ENCODE measurements at regions not wholly inside any gene's neighbourhood (a gene's known extent, or its start where the extent isn't known, plus 50 kb on each side); places are given as distances from the start of the nearest gene placed in this dataset.

DNA sequence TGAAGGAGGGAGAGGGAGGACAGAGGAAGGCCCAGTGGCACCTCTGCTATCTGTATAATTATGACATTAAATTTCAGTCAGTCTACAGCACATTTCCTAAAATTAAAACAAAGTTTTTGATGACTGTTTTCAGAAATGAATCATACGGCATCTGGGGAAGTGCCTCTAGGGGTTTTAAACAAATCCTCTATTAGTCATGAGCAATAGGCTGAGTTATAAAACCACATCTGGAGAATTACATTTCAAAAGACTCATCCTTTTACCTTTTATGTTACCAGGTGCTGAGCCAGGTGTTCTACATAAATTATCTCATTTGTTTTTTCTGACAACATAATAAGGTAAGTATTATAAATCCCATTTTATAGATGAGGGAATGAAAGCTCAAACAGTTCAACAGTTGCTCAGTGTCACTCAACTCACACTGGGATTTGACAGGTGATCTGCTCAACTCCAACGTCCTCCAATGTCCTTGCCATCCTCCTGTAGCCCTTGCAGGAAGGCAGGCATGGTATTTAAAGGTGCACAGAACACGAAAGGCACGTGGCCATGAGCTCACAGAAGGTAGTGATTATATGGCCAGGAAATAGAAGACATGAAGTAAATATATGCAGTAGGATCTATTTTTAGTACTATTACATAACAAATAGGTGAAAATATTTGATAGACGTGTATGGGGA is 184.2 kb upstream of the MAN1A1 start:
- ChIA-PET CTCF (no interaction called here), POLR2A (ENCODE audit: low non-redundant PET) (no interaction called here)
- H3K27ac ChIP-seq = no peak overlapping the region
- DNase-seq (ENCODE audit: low spot score) = peak; percentile 90
- TF ChIP-seq CTCF (conservative IDR thresholded peaks at IDR 0.05; ENCODE audit: low read depth) = no peak

DNA sequence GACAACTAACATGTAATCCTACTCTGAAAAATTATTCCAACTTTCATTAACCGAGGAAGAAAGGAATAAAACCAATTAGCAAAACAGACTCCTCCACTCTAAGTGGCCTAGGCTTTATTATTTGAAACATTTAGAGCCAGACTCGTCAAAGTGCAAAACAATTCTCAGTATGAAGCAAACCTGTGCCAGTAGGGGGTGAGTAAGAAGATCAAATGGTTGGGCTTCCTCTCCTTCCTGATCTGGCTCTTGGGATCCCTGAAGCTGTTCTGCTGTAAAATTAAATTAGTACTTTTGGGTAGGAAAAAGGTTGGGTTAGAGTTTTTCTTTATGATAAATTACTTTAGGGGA is 177.6 kb upstream of the MAN1A1 start:
- no peak for TF ChIP-seq CTCF (conservative IDR thresholded peaks at IDR 0.05; ENCODE audit: low read depth)
- POLR2A ChIA-PET (ENCODE audit: low non-redundant PET) = no interaction called here
- H3K27ac ChIP-seq = no peak overlapping the region
- no peak for DNase-seq (ENCODE audit: low spot score)
- CTCF ChIA-PET = no interaction called here

- no peak for DNase-seq (ENCODE audit: low spot score)
- CTCF ChIA-PET = no interaction called here
- POLR2A ChIA-PET (ENCODE audit: low non-redundant PET) = no interaction called here
- TF ChIP-seq CTCF (conservative IDR thresholded peaks at IDR 0.05; ENCODE audit: low read depth) = no peak
- no peak overlapping the region for H3K27ac ChIP-seq
Observed at GRCh38 chr6:119526561-119527230, 177.1 kb upstream of the MAN1A1 start.

DNA sequence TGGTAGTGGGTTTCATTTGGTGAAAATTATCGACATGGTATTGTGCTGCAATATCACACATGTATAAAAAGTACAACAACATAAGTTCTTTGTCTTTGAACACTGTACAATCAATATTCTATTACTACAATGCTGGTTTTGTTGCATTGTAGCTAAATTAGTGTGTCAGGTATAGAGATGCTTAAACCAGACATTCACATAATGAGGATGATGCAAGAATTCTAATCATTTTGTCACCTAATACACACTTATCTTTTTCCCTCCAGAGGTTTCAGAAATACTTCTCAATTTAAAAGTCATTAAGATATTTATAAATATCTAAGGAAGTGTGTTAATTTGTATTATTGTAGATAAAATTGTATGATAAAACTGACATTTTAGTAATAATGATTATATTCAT is 174.8 kb upstream of the MAN1A1 start:
- ChIA-PET POLR2A (ENCODE audit: low non-redundant PET) (no interaction called here), CTCF (no interaction called here)
- no peak overlapping the region for H3K27ac ChIP-seq
- no peak for DNase-seq (ENCODE audit: low spot score)
- TF ChIP-seq CTCF (conservative IDR thresholded peaks at IDR 0.05; ENCODE audit: low read depth) = no peak

- no peak for TF ChIP-seq CTCF (conservative IDR thresholded peaks at IDR 0.05; ENCODE audit: low read depth)
- DNase-seq (ENCODE audit: low spot score) = no peak
- CTCF ChIA-PET = no interaction called here
- POLR2A ChIA-PET (ENCODE audit: low non-redundant PET) = no interaction called here
- H3K27ac ChIP-seq = no peak overlapping the region
Observed at GRCh38 chr6:119523556-119523955, 174.0 kb upstream of the MAN1A1 start.

DNA sequence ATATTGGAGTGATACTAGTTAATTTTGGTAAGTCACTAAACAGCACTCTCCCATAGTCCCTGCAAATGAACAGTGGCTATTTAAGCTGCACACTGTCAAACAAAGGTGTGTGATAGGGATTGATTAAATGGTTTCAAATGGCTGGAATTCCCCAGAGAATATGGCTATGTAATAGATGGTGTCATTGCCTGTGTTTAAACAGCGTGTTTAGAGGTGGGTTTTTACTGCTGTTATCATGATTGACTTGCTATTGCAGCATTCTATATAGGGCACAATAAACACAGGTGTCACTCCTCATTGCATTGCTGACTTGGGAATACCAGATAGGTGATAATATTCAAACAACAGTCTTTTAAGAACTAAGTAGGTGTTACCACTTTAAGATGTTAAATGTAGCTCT is 171.7 kb upstream of the MAN1A1 start:
- TF ChIP-seq CTCF (conservative IDR thresholded peaks at IDR 0.05; ENCODE audit: low read depth) = no peak
- DNase-seq (ENCODE audit: low spot score) = no peak
- CTCF ChIA-PET = no interaction called here
- POLR2A ChIA-PET (ENCODE audit: low non-redundant PET) = no interaction called here
- H3K27ac ChIP-seq = no peak overlapping the region
